GM06990 (cell line): ENCODE measurements at regions not wholly inside any gene's neighbourhood (a gene's known extent, or its start where the extent isn't known, plus 50 kb on each side); places are given as distances from the start of the nearest gene placed in this dataset.

Experiments used
- DNase-seq: peaks from one replicate; pipeline ENCODE4 v3.0.0-alpha.2; 2011; ENCODE audit not compliant: insufficient read length; ENCODE audit errors: extremely low read depth
- H3K27me3 ChIP-seq: replicated peaks from 2 replicates; pipeline ENCODE4 v1.6.0; 2011; ENCODE audit warnings: low read length; ENCODE audit not compliant: control insufficient read depth, insufficient read depth
- H3K36me3 ChIP-seq: 2 replicates; pipeline ENCODE4 v1.5.1; 2011; ENCODE audit warnings: low read length; ENCODE audit not compliant: control insufficient read depth, insufficient read depth
- H3K4me3 ChIP-seq: replicated peaks from 2 replicates; pipeline ENCODE4 v1.5.1; 2011; ENCODE audit warnings: low read depth, mild to moderate bottlenecking, control low read depth, low read length
- CTCF ChIP-seq: IDR thresholded peaks from 2 replicates; pipeline ENCODE4 v1.5.1; 2011; ENCODE audit warnings: low read length, control low read depth, mild to moderate bottlenecking, inconsistent platforms; ENCODE audit not compliant: insufficient read depth, poor library complexity, severe bottlenecking

GRCh38 chr12:115421350-115421749 is 737.4 kb upstream of the TBX3 start:
- no peaks in the 10 kb centered on the region for H3K36me3 ChIP-seq
- no peak for DNase-seq

GRCh38 chr12:115419145-115419646 is 735.2 kb upstream of the TBX3 start:
- Histone ChIP-seq H3K36me3 (no peaks in the 10 kb centered on the region), H3K4me3 (no peak overlapping the region), H3K27me3 (no peaks in the 10 kb centered on the region)
- TF ChIP-seq CTCF: no peak
- DNase-seq: no peak

More at GRCh38 chr12:115421350-115421749, 737.4 kb upstream of the TBX3 start:
- TF ChIP-seq CTCF: no peak
- Histone ChIP-seq H3K4me3 (no peak overlapping the region), H3K27me3 (no peaks in the 10 kb centered on the region)

GRCh38 chr12:115417610-115418009 is 733.6 kb upstream of the TBX3 start:
- DNase-seq: no peak
- H3K36me3 ChIP-seq: no peaks in the 10 kb centered on the region
- no peak overlapping the region for H3K4me3 ChIP-seq
- no peak for TF ChIP-seq CTCF
- no peaks in the 10 kb centered on the region for H3K27me3 ChIP-seq

GRCh38 chr12:115416869-115417268 is 732.9 kb upstream of the TBX3 start:
- Histone ChIP-seq H3K27me3 (no peaks in the 10 kb centered on the region), H3K36me3 (no peaks in the 10 kb centered on the region), H3K4me3 (no peak overlapping the region)
- no peak for DNase-seq
- TF ChIP-seq CTCF: no peak

GRCh38 chr12:115413626-115414025 is 729.7 kb upstream of the TBX3 start:
- Histone ChIP-seq H3K27me3 (no peaks in the 10 kb centered on the region), H3K4me3 (no peak overlapping the region), H3K36me3 (no peaks in the 10 kb centered on the region)
- DNase-seq: no peak
- TF ChIP-seq CTCF: no peak

- no peak for DNase-seq
- no peaks in the 10 kb centered on the region for H3K36me3 ChIP-seq
- H3K27me3 ChIP-seq: no peaks in the 10 kb centered on the region
- no peak overlapping the region for H3K4me3 ChIP-seq
- no peak for TF ChIP-seq CTCF
These were observed 728.9 kb upstream of the TBX3 start for GRCh38 chr12:115412831-115413230.
